HG02938 (cell line): ENCODE measurements at regions not wholly inside any gene's neighbourhood (a gene's known extent, or its start where the extent isn't known, plus 50 kb on each side); places are given as distances from the start of the nearest gene placed in this dataset.
"Not testable (repeated sequence)": the region's sequence is repeated elsewhere in the genome, so short reads cannot be mapped to it uniquely, and the experiment has no call there.

Source experiments
- ATAC-seq: cut with Tn5 transposase; IDR thresholded peaks from one replicate; pipeline ENCODE4 v1.9.1; 2021; ENCODE audit warnings: mild to moderate bottlenecking, moderate library complexity; ENCODE audit not compliant: unreplicated experiment

DNA sequence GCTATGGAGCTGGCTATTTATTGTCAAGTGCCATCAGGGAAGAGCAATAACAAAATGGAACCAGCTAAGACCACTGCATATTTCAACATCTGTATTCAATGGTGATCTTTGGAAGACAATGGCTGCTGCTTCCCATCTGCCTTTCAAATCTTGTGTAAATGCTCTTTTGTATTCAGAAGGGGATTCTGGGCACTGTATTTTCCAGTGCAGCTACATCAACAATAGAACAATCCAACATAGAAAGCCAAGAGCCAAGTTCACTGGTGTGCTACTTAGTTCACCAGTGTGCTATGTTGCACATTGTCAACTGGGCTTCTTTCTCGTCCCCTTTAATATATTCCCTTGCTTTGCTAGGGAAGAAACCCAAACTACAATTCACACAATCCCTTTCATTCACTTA lies 128.8 kb upstream of the OR4E1 start:
- ATAC-seq: no peak

DNA sequence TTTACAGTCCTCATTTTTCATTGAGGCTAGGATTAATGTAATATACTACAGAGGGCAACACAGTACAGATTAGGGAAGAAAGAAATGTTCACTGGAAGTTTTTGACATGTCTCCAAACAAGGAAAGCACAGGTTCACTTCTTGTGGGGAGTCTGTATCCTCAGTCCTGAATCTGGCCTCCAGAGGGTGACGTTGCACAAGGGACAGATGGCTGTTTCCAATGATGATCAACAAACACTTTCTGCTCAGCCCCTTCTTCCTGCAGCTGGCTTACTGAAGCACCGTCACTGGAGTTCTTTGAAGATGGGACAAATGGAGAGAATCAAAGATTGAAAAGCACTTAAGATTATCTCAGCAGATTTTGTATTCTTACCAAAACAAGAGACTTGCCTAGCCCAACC lies 123.3 kb upstream of the OR4E1 start:
- ATAC-seq: no peak

GRCh38 chr14:21795456-21795855 lies 121.8 kb upstream of the OR4E1 start:
- ATAC-seq: no peak

- ATAC-seq: no peak
Measured at GRCh38 chr14:21791749-21792148, 118.1 kb upstream of the OR4E1 start.

DNA sequence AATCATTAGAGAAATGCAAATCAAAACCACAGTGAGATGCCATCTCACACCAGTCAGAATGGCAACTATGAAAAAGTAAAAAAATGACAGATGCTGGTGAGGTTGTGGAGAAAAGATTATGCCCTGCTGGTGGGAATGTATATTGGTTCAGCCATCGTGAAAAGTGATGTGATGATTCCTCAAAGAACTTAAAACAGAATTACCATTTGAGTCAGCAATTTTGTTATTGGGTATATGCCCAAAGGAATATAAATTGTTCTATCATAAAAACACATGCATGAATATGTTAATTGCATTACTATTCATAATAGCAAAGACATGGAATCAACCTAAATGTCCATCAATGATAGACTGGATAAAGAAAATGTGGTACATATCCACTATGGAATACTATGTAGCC lies 115.1 kb upstream of the OR4E1 start:
- not testable (repeated sequence) for ATAC-seq

DNA sequence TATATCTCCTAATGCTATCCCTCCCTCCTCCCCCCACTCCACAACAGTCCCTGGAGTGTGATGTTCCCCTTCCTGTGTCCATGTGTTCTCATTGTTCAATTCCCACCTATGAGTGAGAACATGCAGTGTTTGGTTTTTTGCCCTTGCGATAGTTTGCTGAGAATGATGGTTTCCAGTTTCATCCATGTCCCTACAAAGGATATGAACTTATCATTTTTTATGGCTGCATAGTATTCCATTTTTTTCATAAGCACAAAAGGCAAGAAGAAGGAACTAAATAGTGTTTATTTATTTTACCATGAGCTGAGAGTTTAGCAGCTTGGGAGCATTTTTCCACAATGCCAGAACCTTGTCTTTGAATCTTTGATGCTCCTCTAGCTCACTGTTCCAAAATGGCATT lies 113.6 kb upstream of the OR4E1 start:
- not testable (repeated sequence) for ATAC-seq

- no peak for ATAC-seq
Measured at GRCh38 chr14:21781543-21781942, 107.9 kb upstream of the OR4E1 start.

GRCh38 chr14:21780429-21781084 lies 106.9 kb upstream of the OR4E1 start:
- ATAC-seq: no peak

GRCh38 chr14:21771671-21772070 lies 98.1 kb upstream of the OR4E1 start:
- no peak for ATAC-seq

DNA sequence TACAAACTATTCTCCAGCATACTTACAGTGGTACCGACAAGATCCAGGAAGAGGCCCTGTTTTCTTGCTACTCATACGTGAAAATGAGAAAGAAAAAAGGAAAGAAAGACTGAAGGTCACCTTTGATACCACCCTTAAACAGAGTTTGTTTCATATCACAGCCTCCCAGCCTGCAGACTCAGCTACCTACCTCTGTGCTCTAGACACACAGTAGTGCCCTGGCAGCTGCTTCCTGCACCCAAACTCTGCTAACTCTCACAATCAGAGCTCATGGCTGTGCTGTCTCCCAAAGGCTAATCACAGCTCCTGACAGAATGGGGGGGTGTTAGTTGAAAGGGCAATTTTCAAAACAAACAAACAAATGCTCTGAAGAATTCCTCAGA lies 95.2 kb upstream of the OR4E1 start:
- ATAC-seq: no peak

DNA sequence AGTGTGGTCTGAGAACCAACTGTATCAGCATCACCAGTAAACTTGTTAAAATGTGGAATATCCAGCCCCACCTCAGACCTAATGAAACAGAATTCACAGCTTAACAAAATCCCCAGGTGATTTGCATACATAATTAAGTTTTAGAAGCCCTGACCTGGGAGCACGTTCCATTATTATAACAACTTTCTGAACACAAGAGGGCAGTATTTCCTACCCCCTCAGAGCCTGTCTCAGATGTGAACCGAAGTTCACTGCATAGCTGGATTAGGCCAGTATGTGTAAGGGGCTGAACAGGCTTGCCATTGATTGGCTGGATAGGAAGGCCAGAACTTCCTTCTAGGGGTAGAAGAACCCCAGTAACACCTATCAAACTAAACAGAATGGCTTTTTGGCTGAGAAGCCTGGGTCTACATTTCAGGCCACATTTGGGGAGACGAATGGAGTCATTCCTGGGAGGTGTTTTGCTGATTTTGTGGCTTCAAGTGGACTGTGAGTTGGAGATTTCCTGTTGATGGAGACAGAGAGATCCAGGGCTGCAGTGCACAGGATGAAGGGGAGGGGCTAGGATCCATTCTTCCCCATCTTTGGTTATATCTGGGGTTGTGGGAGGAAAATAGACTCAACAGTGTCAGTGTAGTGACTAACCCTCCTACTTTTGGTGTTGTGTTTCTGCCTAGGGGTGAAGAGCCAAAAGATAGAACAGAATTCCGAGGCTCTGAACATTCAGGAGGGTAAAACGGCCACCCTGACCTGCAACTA lies 94.7 kb upstream of the OR4E1 start:
- ATAC-seq: no peak

DNA sequence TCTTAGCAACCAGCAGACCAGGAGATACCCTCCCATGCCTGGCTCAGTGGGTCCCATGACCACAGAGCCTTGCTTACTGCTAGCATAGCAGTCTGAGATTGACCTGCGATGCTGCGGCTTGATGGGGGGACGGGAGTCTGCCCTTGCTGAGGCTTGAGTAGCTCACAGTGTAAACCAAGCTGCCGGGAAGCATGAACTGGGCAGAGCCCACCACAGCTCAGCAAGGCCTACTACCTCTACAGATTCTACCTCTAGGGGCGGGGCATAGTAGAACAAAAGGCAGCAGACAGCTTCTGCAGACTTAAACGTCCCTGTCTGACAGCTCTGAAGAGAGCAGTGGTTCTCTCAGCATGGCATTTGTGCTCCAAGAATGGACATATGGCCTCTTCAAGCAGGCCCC lies 86.7 kb upstream of the OR4E1 start:
- ATAC-seq: not testable (repeated sequence)

GRCh38 chr14:21749306-21749868 lies 75.8 kb upstream of the OR4E1 start:
- ATAC-seq: no peak

DNA sequence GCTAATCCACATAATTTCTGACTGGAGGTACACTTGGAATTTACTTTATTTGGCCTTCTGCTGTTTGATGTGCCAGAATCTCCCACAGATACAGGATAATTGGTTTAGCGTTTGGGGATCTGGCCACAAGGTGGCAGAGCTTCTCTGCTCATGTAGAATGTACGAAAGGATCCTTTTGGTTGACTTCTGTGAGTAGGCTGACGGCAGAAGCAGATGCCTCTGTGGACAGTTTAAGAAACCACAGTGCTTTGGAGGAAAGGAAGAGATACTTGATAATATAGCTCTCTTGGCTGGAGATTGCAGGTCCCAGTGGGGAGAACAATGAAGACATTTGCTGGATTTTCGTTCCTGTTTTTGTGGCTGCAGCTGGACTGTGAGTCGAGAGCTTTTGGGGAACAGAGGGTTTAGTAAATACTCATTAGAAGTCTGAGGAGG lies 75.3 kb upstream of the OR4E1 start:
- peak; percentile 61 for ATAC-seq

GRCh38 chr14:21735639-21736307 lies 62.2 kb upstream of the OR4E1 start:
- no peak for ATAC-seq

- ATAC-seq: no peak
Measured at GRCh38 chr14:21735200-21735599, 61.6 kb upstream of the OR4E1 start.

- no peak for ATAC-seq
Measured at GRCh38 chr14:21734457-21735074, 60.9 kb upstream of the OR4E1 start.

DNA sequence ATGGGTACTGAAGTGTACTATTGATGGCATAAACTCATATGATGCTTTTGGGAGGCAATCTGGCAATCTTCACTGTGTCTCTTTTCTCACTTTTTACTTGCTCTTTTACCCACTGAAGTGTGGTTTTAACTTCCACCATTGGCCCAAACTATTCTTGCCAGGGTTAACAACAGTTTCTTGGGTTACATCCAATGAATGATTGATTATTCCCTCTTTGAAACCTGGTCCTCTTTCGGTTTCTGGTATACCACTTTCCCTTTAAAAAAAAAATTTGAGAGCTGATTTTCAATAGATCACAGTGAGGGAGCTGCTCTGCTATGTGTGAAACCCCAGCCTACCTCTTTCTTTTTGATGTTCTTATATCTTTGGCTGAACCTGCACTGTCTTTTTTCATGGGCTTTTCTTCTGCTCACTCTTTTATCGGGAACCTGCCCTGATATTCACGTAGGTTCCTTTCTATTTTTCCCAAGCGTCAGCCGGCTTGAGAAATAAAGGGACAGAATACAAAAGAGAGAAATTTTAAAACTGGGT lies 56.1 kb upstream of the OR4E1 start:
- no peak for ATAC-seq

DNA sequence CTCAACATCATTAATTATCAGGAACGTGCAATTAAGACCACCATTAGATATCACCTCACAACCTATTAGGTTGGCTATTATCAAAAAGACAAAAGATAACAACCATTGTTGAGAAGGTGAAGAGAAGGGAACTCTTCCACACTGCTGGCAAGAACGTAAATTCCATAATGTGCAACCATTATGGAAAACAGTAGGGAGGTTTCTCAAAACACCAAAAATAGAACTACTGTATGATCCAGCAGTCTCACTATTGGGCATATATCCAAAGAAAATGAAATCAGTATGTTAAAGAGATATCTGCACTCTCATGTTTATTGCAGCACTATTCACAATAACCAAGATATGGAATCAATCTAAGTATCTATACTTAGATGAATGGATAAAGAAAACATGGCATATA lies 51.6 kb upstream of the OR4E1 start:
- no peak for ATAC-seq

DNA sequence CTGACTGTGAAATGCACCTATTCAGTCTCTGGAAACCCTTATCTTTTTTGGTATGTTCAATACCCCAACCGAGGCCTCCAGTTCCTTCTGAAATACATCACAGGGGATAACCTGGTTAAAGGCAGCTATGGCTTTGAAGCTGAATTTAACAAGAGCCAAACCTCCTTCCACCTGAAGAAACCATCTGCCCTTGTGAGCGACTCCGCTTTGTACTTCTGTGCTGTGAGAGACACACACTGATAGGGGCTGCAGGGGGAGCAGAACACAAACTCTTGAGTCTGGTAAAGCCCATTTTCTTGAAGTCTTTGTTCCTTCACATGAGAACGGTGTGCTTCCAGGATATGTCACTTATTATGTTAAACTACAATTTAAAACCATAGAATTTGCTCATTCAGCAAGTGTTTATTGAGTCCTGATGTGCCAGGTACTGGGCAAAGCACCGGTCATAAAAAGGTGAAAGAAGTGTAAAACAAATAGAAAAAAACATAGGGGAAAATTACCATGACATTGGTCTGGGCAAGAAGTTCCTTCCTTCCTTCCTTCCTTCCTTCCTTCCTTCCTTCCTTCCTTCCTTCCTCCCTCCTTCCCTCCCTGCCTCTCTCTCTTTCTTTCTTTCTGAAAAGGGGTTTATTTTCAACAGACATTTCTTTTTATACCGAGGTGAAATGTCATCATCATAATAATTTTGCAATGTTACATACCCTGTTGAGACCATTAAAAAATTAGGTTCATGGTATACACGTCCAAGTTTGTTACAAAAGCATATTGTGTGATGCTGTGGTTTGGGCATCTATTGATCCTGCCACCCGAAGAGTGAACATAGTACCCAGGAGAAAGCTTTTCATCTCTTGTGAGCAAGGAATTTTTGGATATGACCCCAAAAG lies 50.7 kb upstream of the OR4E1 start:
- ATAC-seq: no peak
